ENCODE measurements at regions not wholly inside any gene's neighbourhood (a gene's known extent, or its start where the extent isn't known, plus 50 kb on each side); places are given as distances from the start of the nearest gene placed in this dataset.

GRCh38 chr5:61275841-61276240, 56.2 kb upstream of the ZSWIM6 start:
- Histone ChIP-seq H3K4me2 (replicated peaks; ENCODE audit: low read depth, low read length, poor library complexity, severe bottlenecking) (peak overlapping the region; percentile 56), H3K4me3 (ENCODE audit: control extremely low read depth in 1 of 5, extremely low read depth in 1 of 5, insufficient read depth in 1 of 5, low read depth in 2 of 5, low read length in 4 of 5) (no peak overlapping the region), H4K20me1 (ENCODE audit: control insufficient read depth, insufficient read depth, low read length, poor library complexity, severe bottlenecking) (no peaks in the 10 kb centered on the region), H3K27ac (ENCODE audit: low read length in 2 of 2) (no peak overlapping the region), H2AFZ (ENCODE audit: insufficient read depth, low read depth, low read length, poor library complexity, severe bottlenecking) (peak overlapping the region; percentile 75), H3K27me3 (replicated peaks in 1 of 4; ENCODE audit: control extremely low read depth in 1 of 4, control insufficient read depth in 3 of 4, insufficient read depth in 4 of 4, low read length in 3 of 4) (no peaks in the 10 kb centered on the region), H3K4me1 (ENCODE audit: control insufficient read depth in 2 of 2, insufficient read depth in 2 of 2, low read length in 2 of 2) (peaks cover 30 to 36% of the 10 kb centered on the region in 2 donors), H3K79me2 (ENCODE audit: control insufficient read depth, insufficient read depth, low read length) (no peaks in the 10 kb centered on the region), H3K36me3 (replicated peaks in 1 of 2; ENCODE audit: control extremely low read depth in 1 of 2, control insufficient read depth in 1 of 2, extremely low read depth in 1 of 2, insufficient read depth in 2 of 2, low read length in 1 of 2) (no peaks in the 10 kb centered on the region), H3K9me3 (ENCODE audit: control extremely low read depth in 1 of 3, control insufficient read depth in 2 of 3, insufficient read depth in 1 of 3, low read length in 2 of 3) (no peaks in the 10 kb centered on the region), H3K9ac (ENCODE audit: low read length) (no peak overlapping the region)
- WGBS (ENCODE audit: insufficient coverage): 6% methylated on average over 7 of the region's 8 CpGs
- POLR2A ChIA-PET: no interaction called here
- Mint-ChIP-seq H3K27me3 (peaks cover 4% of the 10 kb centered on the region), H3K9me3 (ENCODE audit: insufficient read depth) (no peaks in the 10 kb centered on the region), H3K4me3 (peak overlapping the region; percentile 56), H3K4me1 (peaks cover 31% of the 10 kb centered on the region), H3K27ac (peak overlapping the region; percentile 46)
- CTCF ChIA-PET: no interaction called here
- no peak for ATAC-seq (ENCODE audit: low read depth)
- DNase-seq: peak; percentile 31
- intact Hi-C loops (cut with micrococcal nuclease): loop anchor here (5.0 kb wide), 1 partner anchor 56 kb away; the partner anchor contains the start of gene ZSWIM6
- no peak for TF ChIP-seq CTCF (IDR thresholded peaks at IDR 0.05)
- TF ChIP-seq EZH2 (IDR thresholded peaks at IDR 0.05; ENCODE audit: borderline replicate concordance, insufficient read depth, low read depth, low read length, poor library complexity, severe bottlenecking): no peak

GRCh38 chr5:61277190-61277589, 54.9 kb upstream of the ZSWIM6 start:
- no peaks in the 10 kb centered on the region for H3K36me3 ChIP-seq (replicated peaks in 1 of 2; ENCODE audit: control extremely low read depth in 1 of 2, control insufficient read depth in 1 of 2, extremely low read depth in 1 of 2, insufficient read depth in 2 of 2, low read length in 1 of 2)
- H3K27me3 ChIP-seq (replicated peaks in 1 of 4; ENCODE audit: control extremely low read depth in 1 of 4, control insufficient read depth in 3 of 4, insufficient read depth in 4 of 4, low read length in 3 of 4): no peaks in the 10 kb centered on the region
- Mint-ChIP-seq H3K27me3 (peaks cover 4% of the 10 kb centered on the region), H3K4me1 (peaks cover 35% of the 10 kb centered on the region), H3K9me3 (ENCODE audit: insufficient read depth) (no peaks in the 10 kb centered on the region), H3K4me3 (no peak overlapping the region), H3K27ac (no peak overlapping the region)
- WGBS (ENCODE audit: insufficient coverage): 10% methylated on average over 1 of the region's 2 CpGs
- peak overlapping the region; percentile 0 for H3K9ac ChIP-seq (ENCODE audit: low read length)
- no peaks in the 10 kb centered on the region for H3K79me2 ChIP-seq (ENCODE audit: control insufficient read depth, insufficient read depth, low read length)
- ATAC-seq (ENCODE audit: low read depth): no peak
- H3K4me1 ChIP-seq (ENCODE audit: control insufficient read depth in 2 of 2, insufficient read depth in 2 of 2, low read length in 2 of 2): peaks cover 34 to 40% of the 10 kb centered on the region in 2 donors
- no peaks in the 10 kb centered on the region for H3K9me3 ChIP-seq (ENCODE audit: control extremely low read depth in 1 of 3, control insufficient read depth in 2 of 3, insufficient read depth in 1 of 3, low read length in 2 of 3)
- H3K27ac ChIP-seq (ENCODE audit: low read length in 2 of 2): peak overlapping the region in 1 of 2 donors; percentile 5
- peak overlapping the region; percentile 67 for H2AFZ ChIP-seq (ENCODE audit: insufficient read depth, low read depth, low read length, poor library complexity, severe bottlenecking)
- ChIA-PET POLR2A (no interaction called here), CTCF (interaction anchor here (0.7 kb wide), 1 partner anchor 1523 kb away, joined by 6 read pairs; no protein-coding TSS in a partner anchor)
- intact Hi-C loops (cut with micrococcal nuclease): loop anchor here (5.0 kb wide), 1 partner anchor 55 kb away; the partner anchor contains the start of gene ZSWIM6
- H4K20me1 ChIP-seq (ENCODE audit: control insufficient read depth, insufficient read depth, low read length, poor library complexity, severe bottlenecking): no peaks in the 10 kb centered on the region
- H3K4me2 ChIP-seq (replicated peaks; ENCODE audit: low read depth, low read length, poor library complexity, severe bottlenecking): peak overlapping the region; percentile 49
- H3K4me3 ChIP-seq (ENCODE audit: control extremely low read depth in 1 of 5, extremely low read depth in 1 of 5, insufficient read depth in 1 of 5, low read depth in 2 of 5, low read length in 4 of 5): peak overlapping the region in 1 of 5 experiments; percentile 33
- TF ChIP-seq EZH2 (IDR thresholded peaks at IDR 0.05; ENCODE audit: borderline replicate concordance, insufficient read depth, low read depth, low read length, poor library complexity, severe bottlenecking) (no peak), CTCF (IDR thresholded peaks at IDR 0.05) (no peak)
- DNase-seq: peak; percentile 17
